ENCODE measurements at regions not wholly inside any gene's neighbourhood (a gene's known extent, or its start where the extent isn't known, plus 50 kb on each side); places are given as distances from the start of the nearest gene placed in this dataset.
"Not testable (repeated sequence)": the region's sequence is repeated elsewhere in the genome, so short reads cannot be mapped to it uniquely, and the experiment has no call there.

DNA sequence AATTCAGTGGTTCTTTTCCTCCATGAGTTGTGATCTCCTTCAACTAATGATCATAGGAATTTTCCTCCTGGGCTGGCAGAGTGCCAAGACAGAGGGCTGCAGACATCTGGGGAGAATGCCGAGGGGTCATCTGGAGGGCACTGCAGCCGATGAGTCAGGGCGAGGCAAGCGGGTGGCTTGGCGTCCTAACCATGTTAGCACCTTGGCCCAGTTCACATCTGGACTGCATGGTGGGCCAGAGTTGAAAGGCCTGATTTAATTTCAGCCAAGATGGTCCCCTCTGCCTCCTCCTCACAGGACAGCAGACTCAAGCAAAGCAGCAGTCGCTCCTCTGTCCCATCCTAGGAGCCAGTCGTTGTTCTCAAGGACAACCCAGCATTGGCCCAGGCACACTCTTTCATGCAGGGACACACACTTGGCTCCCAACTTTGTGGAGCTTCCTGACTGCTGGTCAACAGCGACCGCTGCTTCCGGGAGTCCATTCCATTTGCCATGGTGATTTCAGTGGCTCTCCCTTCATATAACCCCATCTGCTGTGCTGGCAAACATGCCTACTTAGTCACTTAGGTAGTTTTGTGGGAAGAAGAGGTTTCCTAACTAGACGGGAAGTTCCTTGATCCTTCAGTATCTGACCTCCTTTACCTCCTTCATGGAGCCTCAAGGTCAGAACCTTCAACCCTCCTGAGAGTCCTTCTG, 161.8 kb downstream of the TTC8 start (continued):
- TF ChIP-seq, protein P1, sequence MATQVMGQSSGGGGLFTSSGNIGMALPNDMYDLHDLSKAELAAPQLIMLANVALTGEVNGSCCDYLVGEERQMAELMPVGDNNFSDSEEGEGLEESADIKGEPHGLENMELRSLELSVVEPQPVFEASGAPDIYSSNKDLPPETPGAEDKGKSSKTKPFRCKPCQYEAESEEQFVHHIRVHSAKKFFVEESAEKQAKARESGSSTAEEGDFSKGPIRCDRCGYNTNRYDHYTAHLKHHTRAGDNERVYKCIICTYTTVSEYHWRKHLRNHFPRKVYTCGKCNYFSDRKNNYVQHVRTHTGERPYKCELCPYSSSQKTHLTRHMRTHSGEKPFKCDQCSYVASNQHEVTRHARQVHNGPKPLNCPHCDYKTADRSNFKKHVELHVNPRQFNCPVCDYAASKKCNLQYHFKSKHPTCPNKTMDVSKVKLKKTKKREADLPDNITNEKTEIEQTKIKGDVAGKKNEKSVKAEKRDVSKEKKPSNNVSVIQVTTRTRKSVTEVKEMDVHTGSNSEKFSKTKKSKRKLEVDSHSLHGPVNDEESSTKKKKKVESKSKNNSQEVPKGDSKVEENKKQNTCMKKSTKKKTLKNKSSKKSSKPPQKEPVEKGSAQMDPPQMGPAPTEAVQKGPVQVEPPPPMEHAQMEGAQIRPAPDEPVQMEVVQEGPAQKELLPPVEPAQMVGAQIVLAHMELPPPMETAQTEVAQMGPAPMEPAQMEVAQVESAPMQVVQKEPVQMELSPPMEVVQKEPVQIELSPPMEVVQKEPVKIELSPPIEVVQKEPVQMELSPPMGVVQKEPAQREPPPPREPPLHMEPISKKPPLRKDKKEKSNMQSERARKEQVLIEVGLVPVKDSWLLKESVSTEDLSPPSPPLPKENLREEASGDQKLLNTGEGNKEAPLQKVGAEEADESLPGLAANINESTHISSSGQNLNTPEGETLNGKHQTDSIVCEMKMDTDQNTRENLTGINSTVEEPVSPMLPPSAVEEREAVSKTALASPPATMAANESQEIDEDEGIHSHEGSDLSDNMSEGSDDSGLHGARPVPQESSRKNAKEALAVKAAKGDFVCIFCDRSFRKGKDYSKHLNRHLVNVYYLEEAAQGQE (IDR thresholded peaks at IDR 0.05; ENCODE audit: unreplicated experiment), result no peak
- TF ChIP-seq, protein P2, sequence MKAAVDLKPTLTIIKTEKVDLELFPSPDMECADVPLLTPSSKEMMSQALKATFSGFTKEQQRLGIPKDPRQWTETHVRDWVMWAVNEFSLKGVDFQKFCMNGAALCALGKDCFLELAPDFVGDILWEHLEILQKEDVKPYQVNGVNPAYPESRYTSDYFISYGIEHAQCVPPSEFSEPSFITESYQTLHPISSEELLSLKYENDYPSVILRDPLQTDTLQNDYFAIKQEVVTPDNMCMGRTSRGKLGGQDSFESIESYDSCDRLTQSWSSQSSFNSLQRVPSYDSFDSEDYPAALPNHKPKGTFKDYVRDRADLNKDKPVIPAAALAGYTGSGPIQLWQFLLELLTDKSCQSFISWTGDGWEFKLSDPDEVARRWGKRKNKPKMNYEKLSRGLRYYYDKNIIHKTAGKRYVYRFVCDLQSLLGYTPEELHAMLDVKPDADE (IDR thresholded peaks at IDR 0.05), result no peak
- TF ChIP-seq STAT1 (IDR thresholded peaks at IDR 0.05; ENCODE audit: unreplicated experiment), result no peak
- TF ChIP-seq CREB1 (CRISPR knock-in tag; IDR thresholded peaks at IDR 0.05; ENCODE audit: low read depth), result no peak

DNA sequence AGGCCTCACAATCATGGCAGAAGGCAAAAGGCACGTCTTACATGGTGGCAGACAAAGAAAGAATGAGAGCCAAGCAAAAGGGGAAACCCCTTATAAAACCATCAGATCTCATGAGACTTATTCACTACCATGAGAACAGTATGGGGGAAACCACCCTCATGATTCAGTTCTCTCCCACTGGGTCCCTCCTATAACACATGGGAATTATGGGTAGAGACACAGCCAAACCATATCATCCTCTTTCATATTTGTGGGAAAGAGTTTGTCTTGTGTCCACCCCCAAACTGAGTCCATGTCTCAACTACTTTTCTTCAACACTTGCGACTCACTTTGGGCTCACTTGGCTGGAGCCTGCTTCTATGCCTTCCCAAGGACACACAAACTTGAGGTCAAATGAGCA, 162.5 kb downstream of the TTC8 start:
- not testable (repeated sequence) for H3K27me3 ChIP-seq (ENCODE audit: insufficient read depth); H3K9me3 Mint-ChIP-seq; ATAC-seq; H3K9me2 ChIP-seq (ENCODE audit: insufficient read depth); H3K4me3 Mint-ChIP-seq; H3K4me1 Mint-ChIP-seq; H2AFZ ChIP-seq; H3K4me1 ChIP-seq (ENCODE audit: insufficient read depth); H3K36me3 Mint-ChIP-seq (ENCODE audit: low read depth); DNase-seq (ENCODE audit: low spot score); H3K4me3 ChIP-seq; H3F3A ChIP-seq (replicated peaks; ENCODE audit: low read depth); H4K20me1 ChIP-seq (replicated peaks; ENCODE audit: insufficient read depth); H3K27me3 Mint-ChIP-seq (ENCODE audit: insufficient read depth, low read depth, poor library complexity); H3K27ac Mint-ChIP-seq; H3K4me2 ChIP-seq; H3K36me3 ChIP-seq (ENCODE audit: insufficient read depth); H3K27ac ChIP-seq (ENCODE audit: low read depth); H3K79me2 ChIP-seq (replicated peaks; ENCODE audit: insufficient read depth)

DNA sequence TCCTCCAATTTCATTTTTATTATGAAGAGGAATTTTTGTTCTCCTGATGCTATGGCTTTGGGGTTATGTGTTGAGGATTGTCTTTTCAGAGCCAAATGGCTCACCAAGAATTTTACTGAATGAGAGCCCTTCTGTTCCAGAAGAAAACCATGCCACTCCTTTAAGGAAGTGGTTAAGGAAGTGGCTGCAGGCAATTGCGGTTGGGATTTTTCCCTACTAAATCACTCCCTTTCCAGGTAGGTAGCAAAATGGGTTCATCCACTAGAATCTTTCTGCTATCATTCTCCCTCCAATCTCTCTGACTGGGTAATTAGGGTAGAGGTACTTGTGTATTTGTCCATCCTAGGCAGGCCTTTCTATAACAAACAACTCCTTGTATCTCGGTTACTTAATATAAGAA, 163.1 kb downstream of the TTC8 start:
- no peaks in the 10 kb centered on the region for H3K27me3 Mint-ChIP-seq (ENCODE audit: insufficient read depth, low read depth, poor library complexity)
- H3K36me3 ChIP-seq (ENCODE audit: insufficient read depth), result no peaks in the 10 kb centered on the region
- H2AFZ ChIP-seq, result no peak overlapping the region
- no peaks in the 10 kb centered on the region for H4K20me1 ChIP-seq (replicated peaks; ENCODE audit: insufficient read depth)
- H3K79me2 ChIP-seq (replicated peaks; ENCODE audit: insufficient read depth), result no peaks in the 10 kb centered on the region
- no peaks in the 10 kb centered on the region for H3K27me3 ChIP-seq (ENCODE audit: insufficient read depth)
- no peak overlapping the region for H3K4me3 ChIP-seq
- 0 out of 2 replicates have a peak, but pooled peaks cover 5% of the 10 kb centered on the region for H3K9me2 ChIP-seq (ENCODE audit: insufficient read depth)
- no peaks in the 10 kb centered on the region for H3K4me1 Mint-ChIP-seq
- H3F3A ChIP-seq (replicated peaks; ENCODE audit: low read depth), result no peaks in the 10 kb centered on the region
- DNase-seq (ENCODE audit: low spot score) (no peak), ATAC-seq (no peak)
- H3K27ac ChIP-seq (ENCODE audit: low read depth), result no peak overlapping the region
- H3K4me3 Mint-ChIP-seq, result no peak overlapping the region
- no peaks in the 10 kb centered on the region for H3K4me1 ChIP-seq (ENCODE audit: insufficient read depth)
- no peaks in the 10 kb centered on the region for H3K36me3 Mint-ChIP-seq (ENCODE audit: low read depth)
- no peak overlapping the region for H3K27ac Mint-ChIP-seq
- H3K9me3 Mint-ChIP-seq, result no peaks in the 10 kb centered on the region
- H3K4me2 ChIP-seq, result no peak overlapping the region
- TF ChIP-seq JUNB (IDR thresholded peaks at IDR 0.05; ENCODE audit: unreplicated experiment) (no peak), STAT1 (IDR thresholded peaks at IDR 0.05; ENCODE audit: unreplicated experiment) (no peak), ZNF114 (CRISPR knock-in tag; IDR thresholded peaks at IDR 0.05) (no peak), ZNF331 (CRISPR knock-in tag; IDR thresholded peaks at IDR 0.05; ENCODE audit: low read depth) (no peak), NANOG (IDR thresholded peaks at IDR 0.05; ENCODE audit: borderline replicate concordance) (no peak), EZH2 (IDR thresholded peaks at IDR 0.05; ENCODE audit: low read depth, unreplicated experiment) (no peak), POLR2AphosphoS5 (IDR thresholded peaks at IDR 0.05; ENCODE audit: low read depth) (no peak)
- TF ChIP-seq, protein P1 (IDR thresholded peaks at IDR 0.05; ENCODE audit: unreplicated experiment), result no peak
- TF ChIP-seq, protein P3, sequence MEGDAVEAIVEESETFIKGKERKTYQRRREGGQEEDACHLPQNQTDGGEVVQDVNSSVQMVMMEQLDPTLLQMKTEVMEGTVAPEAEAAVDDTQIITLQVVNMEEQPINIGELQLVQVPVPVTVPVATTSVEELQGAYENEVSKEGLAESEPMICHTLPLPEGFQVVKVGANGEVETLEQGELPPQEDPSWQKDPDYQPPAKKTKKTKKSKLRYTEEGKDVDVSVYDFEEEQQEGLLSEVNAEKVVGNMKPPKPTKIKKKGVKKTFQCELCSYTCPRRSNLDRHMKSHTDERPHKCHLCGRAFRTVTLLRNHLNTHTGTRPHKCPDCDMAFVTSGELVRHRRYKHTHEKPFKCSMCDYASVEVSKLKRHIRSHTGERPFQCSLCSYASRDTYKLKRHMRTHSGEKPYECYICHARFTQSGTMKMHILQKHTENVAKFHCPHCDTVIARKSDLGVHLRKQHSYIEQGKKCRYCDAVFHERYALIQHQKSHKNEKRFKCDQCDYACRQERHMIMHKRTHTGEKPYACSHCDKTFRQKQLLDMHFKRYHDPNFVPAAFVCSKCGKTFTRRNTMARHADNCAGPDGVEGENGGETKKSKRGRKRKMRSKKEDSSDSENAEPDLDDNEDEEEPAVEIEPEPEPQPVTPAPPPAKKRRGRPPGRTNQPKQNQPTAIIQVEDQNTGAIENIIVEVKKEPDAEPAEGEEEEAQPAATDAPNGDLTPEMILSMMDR (conservative IDR thresholded peaks at IDR 0.05; ENCODE audit: low read depth in 2 of 2), result no peak
- TF ChIP-seq, protein P2 (IDR thresholded peaks at IDR 0.05), result no peak

Data from GM23338 (cell line).